Osteoblast (primary cell): ENCODE measurements at regions not wholly inside any gene's neighbourhood (a gene's known extent, or its start where the extent isn't known, plus 50 kb on each side); places are given as distances from the start of the nearest gene placed in this dataset.

Experiments
- DNase-seq: peaks from one replicate; pipeline ENCODE4 v3.0.0; 2011; ENCODE audit warnings: low spot score, mixed read lengths; ENCODE audit not compliant: insufficient read length; ENCODE audit errors: missing footprints
- H2AFZ ChIP-seq: 2 replicates; pipeline ENCODE4 v1.6.0; 2011; ENCODE audit warnings: mild to moderate bottlenecking, low read length
- H3K27ac ChIP-seq: 2 replicates; pipeline ENCODE4 v1.5.1; 2011; ENCODE audit warnings: mild to moderate bottlenecking, low read depth, low read length, moderate library complexity
- H3K27me3 ChIP-seq: 2 replicates; pipeline ENCODE4 v1.6.0; 2012; ENCODE audit warnings: mild to moderate bottlenecking, control low read depth, inconsistent platforms, low read length, moderate library complexity; ENCODE audit not compliant: insufficient read depth
- H3K36me3 ChIP-seq: 2 replicates; pipeline ENCODE4 v1.5.1; 2011; ENCODE audit warnings: mild to moderate bottlenecking, low read length, control low read depth, moderate library complexity; ENCODE audit not compliant: insufficient read depth
- H3K4me1 ChIP-seq: 2 replicates; pipeline ENCODE4 v1.5.1; 2011; ENCODE audit warnings: mild to moderate bottlenecking, low read length, control low read depth, moderate library complexity; ENCODE audit not compliant: insufficient read depth
- H3K4me2 ChIP-seq: 2 replicates; pipeline ENCODE4 v1.6.0; 2011; ENCODE audit warnings: mild to moderate bottlenecking, low read length; ENCODE audit not compliant: insufficient read depth
- H3K4me3 ChIP-seq: fragments of 200-600 bp; sonication (generic); 3 replicates; pipeline ENCODE4 v1.5.1; 2012; ENCODE audit warnings: mild to moderate bottlenecking, low read length, inconsistent platforms; ENCODE audit not compliant: insufficient read depth
- H3K79me2 ChIP-seq: 2 replicates; pipeline ENCODE4 v1.6.0; 2012; ENCODE audit warnings: mild to moderate bottlenecking, low read length, control low read depth, inconsistent platforms; ENCODE audit not compliant: insufficient read depth
- H3K9me3 ChIP-seq: 2 replicates; pipeline ENCODE4 v1.5.1; 2011; ENCODE audit warnings: low read depth, low read length, control low read depth
- H4K20me1 ChIP-seq: 2 replicates; pipeline ENCODE4 v1.6.0; 2012; ENCODE audit warnings: mild to moderate bottlenecking, low read length, control low read depth; ENCODE audit not compliant: insufficient read depth
- CTCF ChIP-seq: IDR thresholded peaks from 2 replicates; pipeline ENCODE4 v1.5.1; 2011; ENCODE audit warnings: mild to moderate bottlenecking, low read depth, low read length, moderate library complexity; ENCODE audit errors: extremely low read depth

GRCh38 chr22:22047266-22047665 is 64.7 kb upstream of the TOP3B start:
- no peak for DNase-seq
- H2AFZ ChIP-seq: no peak overlapping the region
- H3K9me3 ChIP-seq: no peaks in the 10 kb centered on the region
- H3K4me3 ChIP-seq: no peak overlapping the region
- no peaks in the 10 kb centered on the region for H3K4me1 ChIP-seq
- H3K4me2 ChIP-seq: no peak overlapping the region
- H4K20me1 ChIP-seq: no peaks in the 10 kb centered on the region
- H3K79me2 ChIP-seq: no peaks in the 10 kb centered on the region
- no peak for TF ChIP-seq CTCF
- H3K36me3 ChIP-seq: no peaks in the 10 kb centered on the region
- no peak overlapping the region for H3K27ac ChIP-seq
- H3K27me3 ChIP-seq: peaks cover 6% of the 10 kb centered on the region

DNA sequence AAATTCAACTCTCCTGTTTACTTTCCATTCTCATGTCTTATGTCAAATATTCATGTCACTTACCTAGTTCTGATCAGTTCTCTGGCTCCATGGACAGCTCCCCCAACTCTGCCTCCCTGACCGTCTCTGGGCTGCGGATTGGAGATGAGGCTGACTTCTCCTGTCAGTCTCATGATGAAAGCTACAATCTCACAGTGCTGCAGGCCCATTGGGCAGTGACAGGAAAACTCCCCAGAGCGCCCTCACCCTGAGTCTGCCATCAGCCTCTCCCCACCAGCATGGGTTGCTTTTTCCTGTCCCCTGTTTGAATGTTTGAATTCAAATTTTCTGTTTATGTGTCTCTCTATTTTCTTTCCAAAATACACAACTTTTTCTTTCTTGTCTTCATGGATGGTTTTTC is 63.8 kb upstream of the TOP3B start:
- peaks cover 9% of the 10 kb centered on the region for H3K27me3 ChIP-seq
- DNase-seq: no peak
- no peak overlapping the region for H2AFZ ChIP-seq
- H3K4me2 ChIP-seq: no peak overlapping the region
- no peaks in the 10 kb centered on the region for H3K9me3 ChIP-seq
- H3K36me3 ChIP-seq: no peaks in the 10 kb centered on the region
- H4K20me1 ChIP-seq: no peaks in the 10 kb centered on the region
- H3K79me2 ChIP-seq: no peaks in the 10 kb centered on the region
- no peak overlapping the region for H3K27ac ChIP-seq
- no peaks in the 10 kb centered on the region for H3K4me1 ChIP-seq
- no peak overlapping the region for H3K4me3 ChIP-seq
- no peak for TF ChIP-seq CTCF

GRCh38 chr22:22045571-22046335 is 63.2 kb upstream of the TOP3B start:
- peaks cover 9% of the 10 kb centered on the region for H3K27me3 ChIP-seq
- H3K9me3 ChIP-seq: no peaks in the 10 kb centered on the region
- DNase-seq: no peak
- H3K4me2 ChIP-seq: no peak overlapping the region
- H3K27ac ChIP-seq: no peak overlapping the region
- H3K4me1 ChIP-seq: no peaks in the 10 kb centered on the region
- H3K79me2 ChIP-seq: no peaks in the 10 kb centered on the region
- H2AFZ ChIP-seq: no peak overlapping the region
- H3K36me3 ChIP-seq: no peaks in the 10 kb centered on the region
- no peak overlapping the region for H3K4me3 ChIP-seq
- no peaks in the 10 kb centered on the region for H4K20me1 ChIP-seq
- TF ChIP-seq CTCF: no peak

GRCh38 chr22:22044153-22044552 is 61.6 kb upstream of the TOP3B start:
- no peaks in the 10 kb centered on the region for H4K20me1 ChIP-seq

More at GRCh38 chr22:22044153-22044552, 61.6 kb upstream of the TOP3B start:
- no peaks in the 10 kb centered on the region for H3K36me3 ChIP-seq
- DNase-seq: no peak
- H3K9me3 ChIP-seq: no peaks in the 10 kb centered on the region
- no peak overlapping the region for H3K4me2 ChIP-seq
- H3K79me2 ChIP-seq: no peaks in the 10 kb centered on the region
- H3K27ac ChIP-seq: no peak overlapping the region
- H2AFZ ChIP-seq: no peak overlapping the region
- no peak for TF ChIP-seq CTCF
- no peak overlapping the region for H3K4me3 ChIP-seq
- no peaks in the 10 kb centered on the region for H3K4me1 ChIP-seq
- H3K27me3 ChIP-seq: peaks cover 11% of the 10 kb centered on the region
